Amniotic stem cell (primary cell): ENCODE measurements at regions not wholly inside any gene's neighbourhood (a gene's known extent, or its start where the extent isn't known, plus 50 kb on each side); places are given as distances from the start of the nearest gene placed in this dataset.
A peak's percentile ranks its signal among the peaks of the same experiment; 100 is the strongest.
"Not testable (repeated sequence)": the region's sequence is repeated elsewhere in the genome, so short reads cannot be mapped to it uniquely, and the experiment has no call there.

Source experiments
- DNase-seq: peaks from one replicate; lab custom pipeline; 2025; lab: John Stamatoyannopoulos, UW

DNA sequence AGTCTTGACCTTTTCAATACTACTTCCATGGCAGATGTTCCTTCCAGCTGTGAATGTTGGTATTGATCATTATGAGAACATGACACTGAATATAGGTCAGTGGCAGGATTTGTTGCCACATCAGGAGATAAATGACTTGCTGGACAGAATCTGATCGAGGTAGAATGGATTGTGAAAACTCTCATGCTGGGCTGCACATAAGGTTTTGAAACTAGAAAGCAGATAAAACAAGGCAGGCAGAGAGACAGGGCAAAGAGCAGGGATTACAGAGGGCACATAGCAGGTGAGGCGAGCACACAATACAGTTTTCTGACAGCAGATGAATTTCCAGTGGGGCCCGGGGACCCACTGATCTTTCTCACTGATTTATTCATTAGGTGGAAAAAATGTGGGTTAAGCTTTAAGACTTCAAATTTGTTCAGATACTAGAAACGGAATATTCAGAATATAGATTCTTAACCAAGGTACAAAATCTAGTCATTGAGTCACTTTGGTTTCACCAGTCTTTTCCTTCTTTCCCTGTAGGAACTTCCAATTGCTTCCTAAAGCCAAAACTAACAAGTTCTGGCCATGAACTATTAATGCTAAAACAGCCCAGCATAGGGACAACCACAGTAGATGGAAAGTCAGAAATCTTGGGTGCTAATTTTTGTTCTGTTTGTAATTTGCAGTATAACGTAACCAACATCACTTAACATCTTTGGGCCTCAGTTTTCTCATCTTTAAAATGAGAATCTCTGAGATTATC is 296.0 kb upstream of the PTBP2 start:
- no peak for DNase-seq

DNA sequence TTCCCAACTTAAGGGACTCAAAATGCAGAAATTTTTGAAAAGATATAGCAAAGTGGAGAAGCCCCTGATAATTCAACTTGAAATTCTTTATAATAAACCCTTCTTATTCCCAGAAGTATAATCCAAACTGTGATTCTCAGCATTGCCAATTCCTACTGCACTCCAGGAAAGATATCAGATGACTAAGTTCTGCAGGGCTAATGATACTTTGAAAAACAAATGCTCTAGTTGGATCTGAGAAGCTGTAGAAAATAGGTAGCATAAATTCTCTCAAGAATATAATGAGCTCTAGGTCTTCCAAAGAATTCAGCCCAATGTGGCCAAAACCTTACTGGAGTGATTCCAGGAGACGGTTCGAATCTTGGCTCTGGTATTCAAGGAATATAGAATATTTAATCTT is 294.0 kb upstream of the PTBP2 start:
- no peak for DNase-seq

DNA sequence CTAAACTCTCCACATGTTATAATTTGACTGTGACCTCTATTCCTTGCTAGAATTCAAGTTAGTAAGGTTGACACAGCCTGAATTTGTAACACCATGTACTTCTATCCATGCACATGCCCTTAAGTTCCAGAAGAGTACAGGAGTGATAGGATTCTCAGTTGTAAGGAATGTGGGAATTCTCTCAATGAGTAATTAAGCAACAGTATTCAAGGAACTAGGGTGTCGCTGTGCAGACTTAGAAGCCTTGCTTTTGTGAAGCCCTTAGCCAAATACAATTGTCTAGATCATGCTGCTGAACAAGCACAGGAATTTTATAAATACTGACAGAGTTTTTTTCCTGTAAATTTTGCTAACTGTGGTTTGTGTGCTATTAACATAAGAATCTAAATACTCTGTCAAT is 276.3 kb upstream of the PTBP2 start:
- DNase-seq = no peak

DNA sequence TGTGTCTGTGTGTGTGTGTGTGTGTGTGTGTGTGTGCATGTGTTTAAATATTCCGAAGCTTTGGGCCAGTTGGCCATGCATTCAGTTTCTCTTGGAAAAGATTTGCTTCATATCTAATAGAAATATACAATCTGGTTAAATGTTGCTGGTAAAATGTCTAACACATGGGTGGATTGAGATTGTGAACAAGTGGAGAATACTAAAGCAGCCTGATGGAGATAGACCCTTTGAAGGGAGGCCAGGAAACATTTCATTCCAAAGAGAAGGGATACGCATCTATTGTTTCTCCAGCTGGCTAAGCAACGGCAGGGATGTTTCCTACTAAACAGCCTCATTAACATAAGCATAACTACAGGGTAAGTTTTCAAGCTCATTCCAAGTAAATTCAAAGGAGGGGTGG is 257.5 kb upstream of the PTBP2 start:
- no peak for DNase-seq

DNA sequence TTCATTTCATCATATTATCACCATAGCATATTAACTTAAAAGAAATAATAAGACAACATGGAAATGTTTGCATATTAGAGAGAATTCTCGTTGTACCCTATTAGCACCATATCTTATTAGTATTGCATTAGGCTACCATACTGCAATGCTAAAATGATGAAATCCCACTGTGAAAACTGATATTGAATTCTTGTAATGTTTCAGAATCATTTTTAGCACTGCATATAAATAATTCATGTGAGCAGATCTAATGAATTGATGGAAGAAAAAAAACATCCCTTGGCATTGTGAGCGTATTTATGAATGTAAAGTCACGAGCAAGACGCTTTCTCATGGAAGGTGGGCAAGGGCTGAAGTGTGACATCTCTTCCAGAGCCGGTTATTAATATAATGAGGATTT is 257.1 kb upstream of the PTBP2 start:
- DNase-seq = no peak

DNA sequence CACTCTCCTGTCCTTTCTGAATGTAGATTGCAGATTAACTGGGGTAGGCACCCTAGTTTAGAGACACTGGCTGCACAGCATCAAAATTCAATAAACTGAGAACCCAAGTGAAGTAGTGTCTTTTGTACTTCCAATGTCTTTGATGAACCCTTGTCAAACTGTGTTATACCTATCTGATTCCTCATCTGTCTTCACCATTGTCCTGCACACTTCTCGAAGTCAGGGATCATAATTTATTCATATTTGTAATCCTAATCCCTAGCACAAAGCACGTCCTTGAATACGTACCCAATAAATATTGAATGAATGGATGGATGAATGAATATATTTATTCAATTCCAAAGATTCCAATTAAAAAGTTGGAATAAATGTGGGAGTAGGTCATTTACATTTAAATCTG is 256.6 kb upstream of the PTBP2 start:
- DNase-seq = no peak

DNA sequence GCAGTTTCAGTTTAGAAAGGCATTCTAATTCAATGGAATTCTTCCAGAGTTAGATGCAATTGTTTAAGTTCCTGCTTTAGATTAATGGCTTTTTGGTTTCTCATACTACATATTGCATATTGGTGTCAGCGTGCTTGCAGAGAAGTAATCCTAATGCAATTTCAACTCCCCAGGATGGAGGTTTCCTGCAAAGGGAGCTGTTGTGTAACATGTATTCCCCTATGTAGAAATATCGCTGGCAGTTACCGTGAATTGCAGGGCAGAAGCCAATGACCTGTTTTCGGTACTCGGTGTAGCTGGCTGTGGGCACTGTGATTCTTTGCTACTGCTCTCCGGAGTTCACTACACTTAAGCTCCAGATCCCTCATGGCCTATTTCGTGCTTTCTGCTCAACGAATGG is 256.1 kb upstream of the PTBP2 start:
- DNase-seq = no peak

DNA sequence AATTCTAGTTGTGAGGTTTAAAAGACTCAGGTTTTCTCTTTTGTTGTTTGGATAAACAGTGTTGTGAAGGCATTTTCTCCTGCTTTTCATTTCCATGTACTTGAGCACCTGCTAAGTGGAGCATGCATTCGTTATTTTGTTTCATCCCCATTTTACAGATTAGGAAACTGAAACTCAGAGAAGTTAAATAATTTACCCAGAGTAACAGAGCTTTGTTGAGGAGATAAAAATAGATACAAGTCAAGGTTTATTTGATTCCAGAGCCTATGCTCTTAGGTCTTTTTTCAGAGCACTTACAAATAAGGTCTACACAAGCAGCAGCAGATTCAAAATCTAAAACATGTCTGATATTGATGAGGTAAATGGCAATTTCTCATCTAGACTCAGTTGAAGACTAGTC is 254.7 kb upstream of the PTBP2 start:
- no peak for DNase-seq

DNA sequence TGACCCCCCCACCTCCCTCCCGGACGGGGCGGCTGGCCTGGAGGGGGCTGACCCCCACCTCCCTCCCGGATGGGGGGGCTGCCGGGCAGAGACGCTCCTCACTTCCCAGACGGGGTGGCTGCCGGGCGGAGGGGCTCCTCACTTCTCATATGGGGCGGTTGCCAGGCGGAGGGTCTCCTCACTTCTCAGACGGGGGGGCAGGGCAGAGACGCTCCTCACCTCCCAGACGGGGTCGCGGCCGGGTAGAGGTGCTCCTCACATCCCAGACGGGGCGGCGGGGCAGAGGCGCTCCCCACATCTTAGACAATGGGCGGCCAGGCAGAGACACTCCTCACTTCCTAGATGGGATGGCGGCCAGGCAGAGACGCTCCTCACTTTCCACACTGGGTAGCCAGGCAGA is 251.9 kb upstream of the PTBP2 start:
- not testable (repeated sequence) for DNase-seq

DNA sequence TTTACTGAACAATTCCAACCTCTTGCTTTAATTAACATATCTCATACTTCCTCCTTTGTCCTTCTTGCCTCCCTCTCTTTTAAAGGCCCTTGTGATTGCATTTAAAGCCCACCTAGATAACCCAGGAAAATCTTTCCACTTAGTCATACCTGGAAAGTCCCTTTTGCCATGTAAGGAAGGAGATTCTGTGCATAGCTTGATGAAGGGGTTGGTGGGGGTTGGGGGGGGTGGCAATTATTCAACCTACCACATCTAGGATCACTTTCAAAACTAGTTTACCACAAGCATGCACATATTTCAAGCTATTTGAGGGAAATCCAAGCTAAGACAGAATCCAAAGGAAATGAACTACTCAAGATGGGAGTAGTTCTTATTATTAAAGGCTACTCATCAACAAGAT is 249.1 kb upstream of the PTBP2 start:
- DNase-seq = no peak

DNA sequence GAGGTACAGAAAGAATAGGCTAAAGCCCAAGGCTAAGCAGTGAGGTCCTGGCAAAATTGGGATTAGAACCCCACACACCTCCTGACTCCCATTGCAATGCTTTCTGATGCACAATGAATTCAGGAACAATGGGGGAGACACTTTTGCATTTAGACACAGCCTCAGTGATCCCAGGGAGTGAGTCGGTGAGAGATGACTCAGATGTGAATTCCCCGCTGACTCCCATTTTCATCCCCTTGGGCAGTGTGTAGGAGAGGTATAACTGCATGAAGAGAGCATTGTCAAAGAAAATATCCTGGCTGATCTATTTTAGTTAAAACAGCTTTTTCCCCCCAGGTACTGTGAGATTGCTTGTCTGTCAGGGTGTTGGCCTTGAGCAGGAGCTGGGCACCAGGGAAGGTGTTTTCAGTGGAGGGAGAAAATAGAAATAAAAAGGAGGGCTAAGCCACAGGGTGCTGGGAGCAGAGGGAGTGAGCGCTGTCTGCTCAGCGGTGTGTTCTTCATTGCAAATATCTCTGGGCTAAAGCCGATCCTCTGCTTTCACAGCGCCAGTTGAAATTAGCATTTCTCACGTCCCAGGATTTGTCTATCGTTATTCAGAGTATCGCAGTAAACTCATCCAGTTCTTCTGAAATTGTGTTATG is 247.7 kb upstream of the PTBP2 start:
- DNase-seq = peak; percentile 16

DNA sequence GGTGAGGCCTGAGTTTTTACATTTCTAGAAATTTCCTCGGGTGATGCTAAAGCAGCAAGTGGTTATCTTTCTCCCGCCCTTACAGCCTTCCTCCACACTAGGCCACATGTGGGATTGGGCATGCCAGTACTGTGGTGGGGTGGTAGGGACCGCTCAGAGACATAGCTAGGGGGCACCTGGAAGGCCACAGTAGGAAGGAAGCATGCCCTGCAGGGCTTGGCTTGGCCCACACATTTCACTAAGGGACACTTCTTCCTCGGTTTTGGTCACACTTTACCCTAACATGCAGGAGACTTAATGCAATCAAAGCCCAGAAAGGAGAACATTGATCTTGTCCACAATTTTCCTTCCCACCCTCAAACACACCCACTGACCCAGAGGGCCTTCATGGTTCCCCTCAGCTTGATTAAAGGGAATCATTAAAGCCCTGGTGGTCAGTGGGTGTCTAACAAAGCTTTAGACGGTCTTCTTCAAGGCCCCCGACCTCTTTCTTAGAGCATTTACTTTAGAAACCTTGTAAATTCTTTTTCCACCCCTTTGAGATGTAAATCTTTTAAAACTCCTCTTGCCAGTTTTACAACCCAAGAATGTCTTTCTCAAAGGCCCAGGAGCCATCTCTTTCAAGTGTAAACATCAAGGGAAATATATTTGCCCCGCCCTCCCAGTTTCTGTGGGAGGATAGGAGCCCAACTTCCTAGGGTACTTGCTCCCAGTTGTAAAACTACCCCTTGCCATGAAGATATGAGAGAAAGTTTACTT is 246.4 kb upstream of the PTBP2 start:
- no peak for DNase-seq

DNA sequence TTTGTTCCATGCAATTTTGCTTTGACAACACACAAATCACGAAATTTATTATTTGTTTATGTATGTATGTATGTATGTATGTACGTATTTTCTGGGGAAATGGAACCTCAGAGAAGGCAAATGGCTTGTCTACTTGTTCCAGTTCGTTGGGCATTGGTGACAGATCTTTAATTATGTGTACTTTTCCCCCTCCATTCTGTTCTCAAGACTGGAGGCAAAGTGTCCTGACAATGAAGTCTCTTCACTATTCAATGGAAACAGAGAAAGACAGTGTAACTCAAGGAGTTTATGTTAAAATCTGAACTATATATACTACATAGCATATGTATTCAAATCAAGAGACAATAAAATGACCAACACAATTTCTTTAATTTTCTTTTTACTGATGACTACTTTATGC is 245.7 kb upstream of the PTBP2 start:
- no peak for DNase-seq

DNA sequence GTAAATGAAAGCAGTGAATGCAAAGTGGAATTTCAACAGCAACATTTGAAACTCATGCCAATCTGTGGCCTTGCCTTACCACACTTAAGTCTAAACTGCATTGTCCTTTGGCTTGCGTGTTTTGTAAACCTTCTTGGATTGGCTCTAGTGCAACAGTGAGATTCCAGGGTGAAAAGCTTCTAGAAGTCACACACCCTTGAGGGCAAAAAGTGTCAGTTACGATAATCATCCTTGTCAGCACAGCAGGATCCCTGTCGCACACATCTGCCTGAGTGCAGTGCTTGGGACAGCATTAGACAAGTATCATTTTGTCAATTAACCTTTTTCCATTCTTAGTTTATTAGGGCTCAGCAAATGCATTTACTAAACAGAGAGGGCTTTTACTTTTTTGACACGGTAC is 243.4 kb upstream of the PTBP2 start:
- DNase-seq = no peak

DNA sequence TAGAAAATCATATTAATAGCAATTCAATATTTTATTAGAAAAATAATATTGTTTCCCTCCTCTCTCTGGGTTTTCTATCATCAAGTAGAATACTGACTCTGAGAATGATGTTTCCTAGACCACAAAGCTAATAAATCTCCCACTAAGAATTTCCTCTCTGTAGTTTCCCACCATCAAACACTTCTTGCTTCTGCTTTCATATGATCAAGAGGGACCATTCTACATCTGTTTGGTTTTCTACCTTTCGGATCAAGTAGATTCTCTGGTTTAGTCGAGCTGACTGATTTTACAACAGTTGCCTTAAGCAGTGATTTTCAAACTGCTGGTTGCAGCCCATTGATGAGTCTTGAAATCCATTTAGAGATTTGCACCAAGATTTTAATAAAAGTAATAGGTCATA is 240.2 kb upstream of the PTBP2 start:
- DNase-seq = no peak

DNA sequence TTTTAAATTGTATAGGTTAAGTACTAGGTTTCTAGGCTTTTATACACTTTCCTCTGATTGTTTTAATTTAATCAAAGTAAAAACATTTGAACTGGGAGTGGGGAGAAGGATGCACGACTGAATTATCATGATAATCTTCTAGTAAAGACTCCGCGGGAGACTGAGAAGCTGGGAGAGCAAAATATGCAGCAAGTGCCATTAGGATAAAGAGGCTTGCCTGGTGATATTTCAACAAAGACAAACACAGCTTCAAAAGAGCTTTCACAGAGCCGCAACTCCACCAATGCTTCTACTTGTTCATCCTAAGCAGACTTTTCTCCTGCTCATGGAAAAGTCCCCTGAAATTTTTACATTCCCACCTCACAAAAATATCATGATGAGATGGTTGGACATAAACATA is 239.0 kb upstream of the PTBP2 start:
- no peak for DNase-seq

DNA sequence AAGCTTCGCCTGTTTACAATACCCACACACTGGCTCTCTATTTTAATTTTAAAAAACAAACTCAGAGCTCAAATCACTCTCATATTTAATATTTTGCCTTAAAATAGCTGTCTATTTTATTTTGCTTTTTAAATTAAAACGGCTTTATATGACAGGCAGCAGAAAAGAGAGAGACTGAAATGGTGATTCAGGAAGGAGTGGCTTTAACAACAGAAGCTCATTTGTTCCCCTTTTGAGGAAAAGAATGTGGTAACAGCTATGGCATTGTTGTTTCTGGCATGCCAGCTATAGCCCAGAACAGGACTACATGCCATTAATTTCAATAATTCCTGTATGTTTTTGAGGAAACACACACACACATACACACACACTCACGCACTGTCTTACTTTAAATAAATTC is 234.2 kb upstream of the PTBP2 start:
- DNase-seq = no peak

DNA sequence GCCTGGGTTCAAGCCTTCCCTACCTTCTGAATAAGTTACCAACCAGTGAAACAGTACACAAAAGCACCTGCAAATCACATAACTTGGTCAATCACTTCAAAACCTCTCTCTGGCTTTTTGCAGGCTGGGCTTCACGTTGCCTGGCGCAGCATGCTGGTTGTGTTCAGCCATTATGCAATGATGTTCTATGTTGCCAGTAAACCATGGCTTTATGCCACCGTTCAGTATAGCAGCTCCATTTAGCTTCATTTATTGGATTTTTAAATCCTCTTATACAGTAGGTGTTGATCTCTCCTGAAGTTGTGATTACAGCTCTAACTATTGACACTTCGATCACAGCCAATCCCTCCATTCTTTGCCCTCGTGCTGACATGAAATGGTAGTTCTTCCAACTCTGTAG is 233.6 kb upstream of the PTBP2 start:
- no peak for DNase-seq

DNA sequence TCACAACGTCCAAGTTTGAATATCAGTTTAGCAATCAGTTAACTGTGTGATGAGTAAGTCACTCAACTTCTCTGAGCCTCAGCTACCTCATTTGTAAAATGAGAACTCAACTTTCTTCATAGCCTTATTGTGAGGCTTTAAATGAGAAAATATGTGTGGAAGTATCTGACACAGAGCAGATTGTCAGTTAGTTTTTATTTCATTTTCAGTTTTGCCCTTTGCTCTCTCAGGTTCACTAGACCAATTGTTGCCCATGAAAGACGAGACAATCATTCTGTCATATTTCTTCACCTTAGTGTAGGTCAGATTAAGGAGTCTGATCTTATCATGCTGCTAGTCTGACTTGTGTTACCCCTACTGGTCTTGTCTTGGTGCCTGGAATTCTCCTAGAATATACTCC is 232.8 kb upstream of the PTBP2 start:
- DNase-seq = no peak

DNA sequence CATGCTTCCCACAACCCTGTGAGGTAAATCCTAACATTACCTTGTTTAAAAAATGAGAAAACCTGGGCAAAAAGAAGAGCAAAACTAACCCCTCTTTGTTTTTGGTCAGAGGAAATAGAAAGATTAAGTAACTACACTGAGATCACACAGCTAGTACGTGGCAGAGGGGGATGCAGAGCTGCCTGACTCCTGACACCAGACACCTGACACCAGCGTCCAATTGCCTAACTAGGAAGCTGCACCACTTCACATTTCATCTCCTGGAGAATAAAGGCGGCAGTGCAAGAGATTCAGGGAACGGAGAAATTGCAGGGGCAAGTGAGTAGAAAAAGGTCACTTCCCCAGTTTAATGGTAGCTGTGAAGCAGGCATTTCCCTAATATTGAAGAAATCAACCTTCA is 229.3 kb upstream of the PTBP2 start:
- DNase-seq = no peak

DNA sequence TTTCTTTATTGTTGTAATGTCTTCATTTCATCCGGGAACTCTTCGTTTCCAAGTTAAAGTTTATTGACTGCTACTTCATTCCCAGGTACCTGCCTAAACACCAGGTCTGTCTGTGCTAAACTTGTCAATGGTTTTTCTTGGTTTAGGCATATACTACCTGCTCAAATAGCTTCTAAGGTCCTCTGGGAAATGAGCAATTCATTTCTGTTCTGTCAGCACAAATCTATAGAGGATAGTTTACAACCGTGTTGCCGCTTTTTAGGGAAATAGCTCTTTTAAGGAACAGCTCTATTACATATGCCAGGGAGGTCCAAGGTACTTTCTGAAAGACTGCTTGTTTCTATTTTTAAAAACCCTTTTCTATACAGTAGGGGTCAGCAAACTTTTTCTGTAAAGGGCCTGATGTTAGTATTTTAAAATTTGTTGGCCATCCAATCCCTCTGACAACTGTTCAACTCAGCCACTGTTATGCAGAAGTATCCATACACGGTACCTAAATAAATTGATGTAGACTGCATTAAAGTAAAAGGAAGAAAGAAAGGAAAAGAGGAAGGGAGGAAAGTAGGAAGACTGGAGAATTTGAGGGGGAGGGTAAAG is 222.7 kb upstream of the PTBP2 start:
- no peak for DNase-seq

DNA sequence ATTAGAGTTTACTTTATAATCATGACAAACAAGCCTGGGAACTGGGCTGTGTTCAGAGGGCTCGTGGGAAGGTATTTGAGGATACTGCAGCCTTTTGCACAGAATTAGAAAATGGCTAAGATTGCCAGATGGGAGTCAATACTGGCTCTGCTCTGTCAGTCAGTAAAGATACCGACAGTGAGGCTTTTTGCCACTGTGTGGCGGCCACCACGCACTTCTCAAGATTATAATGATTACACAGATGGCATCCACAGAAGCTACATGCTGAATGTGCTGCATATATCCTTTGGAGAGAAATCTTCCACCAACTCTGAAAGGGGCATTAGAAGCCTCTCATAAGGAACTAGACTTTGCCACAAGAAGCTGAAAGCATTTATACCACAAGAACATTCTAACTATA is 213.4 kb upstream of the PTBP2 start:
- DNase-seq = no peak

DNA sequence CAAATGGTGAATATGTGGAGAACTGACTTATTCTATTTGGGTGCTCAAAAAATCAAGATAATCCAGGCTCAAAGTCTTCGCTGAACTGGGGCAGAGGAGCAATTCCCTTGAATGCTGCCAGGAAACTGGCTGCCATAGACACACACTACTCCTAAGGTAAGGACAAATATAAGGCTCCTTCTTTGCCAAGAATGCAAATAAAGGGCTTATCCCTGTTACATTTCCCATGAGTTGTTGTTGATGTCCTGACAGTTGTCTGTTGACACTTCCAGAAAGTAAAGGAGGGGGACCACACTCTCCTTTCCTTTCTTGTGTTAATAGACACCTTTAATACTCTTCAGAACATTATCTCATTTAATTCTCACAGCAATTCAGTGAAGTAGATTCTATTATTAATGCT is 212.2 kb upstream of the PTBP2 start:
- no peak for DNase-seq
